WERI-Rb-1 (cell line): ENCODE measurements at regions not wholly inside any gene's neighbourhood (a gene's known extent, or its start where the extent isn't known, plus 50 kb on each side); places are given as distances from the start of the nearest gene placed in this dataset.

ENCODE experiments used
- DNase-seq: peaks from one replicate; pipeline ENCODE4 v3.0.0-alpha.2; 2020
- H3K27ac ChIP-seq: fragments of 250-450 bp; sonication (Bioruptor Pico); 2 replicates; pipeline ENCODE4 v1.5.1; 2020; ENCODE audit warnings: mild to moderate bottlenecking, moderate library complexity
- H3K27me3 ChIP-seq: fragments of 250-450 bp; sonication (Bioruptor Pico); 2 replicates; pipeline ENCODE4 v1.5.1; 2021; ENCODE audit warnings: mild to moderate bottlenecking, low read depth, moderate library complexity; ENCODE audit not compliant: insufficient read depth, severe bottlenecking
- H3K36me3 ChIP-seq: fragments of 250-450 bp; sonication (Bioruptor Pico); 2 replicates; pipeline ENCODE4 v1.5.1; 2020; ENCODE audit warnings: mild to moderate bottlenecking, moderate library complexity
- H3K4me3 ChIP-seq: 2 replicates; pipeline ENCODE4 v1.5.1; 2011; ENCODE audit warnings: low read depth, mild to moderate bottlenecking, control low read depth, low read length
- H3K9me3 ChIP-seq: fragments of 250-450 bp; sonication (Bioruptor Pico); 2 replicates; pipeline ENCODE4 v1.5.1; 2021; ENCODE audit warnings: mild to moderate bottlenecking, moderate library complexity; ENCODE audit not compliant: severe bottlenecking
- TF ChIP-seq, protein P1 (sequence below): IDR thresholded peaks from 2 replicates; pipeline ENCODE4 v1.5.1; 2011; ENCODE audit warnings: low read depth, mild to moderate bottlenecking, control low read depth, inconsistent platforms, low read length

DNA sequence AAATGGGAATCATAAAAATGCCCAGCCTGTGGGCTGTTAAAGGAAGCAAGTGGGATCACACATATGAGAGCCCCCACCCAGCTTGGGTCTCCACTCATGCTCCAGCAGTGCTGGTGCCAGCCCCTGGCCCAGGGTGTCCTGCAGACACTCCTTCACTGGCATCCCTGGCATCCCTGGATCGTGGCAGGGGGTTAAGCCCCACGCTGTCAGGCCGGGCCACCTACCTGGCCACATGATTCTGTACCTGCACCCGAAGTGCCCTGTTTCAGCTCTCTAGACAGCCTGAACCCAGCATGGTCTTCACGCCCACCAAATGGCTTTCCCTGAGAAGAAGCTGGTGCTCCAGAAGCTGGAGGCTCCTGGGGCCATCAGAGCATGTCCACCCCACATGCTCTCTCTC is 137.4 kb downstream of the INHBB start:
- H3K27ac ChIP-seq = no peak overlapping the region
- peak; percentile 1 for DNase-seq
- H3K27me3 ChIP-seq = no peaks in the 10 kb centered on the region
- TF ChIP-seq, protein P1, sequence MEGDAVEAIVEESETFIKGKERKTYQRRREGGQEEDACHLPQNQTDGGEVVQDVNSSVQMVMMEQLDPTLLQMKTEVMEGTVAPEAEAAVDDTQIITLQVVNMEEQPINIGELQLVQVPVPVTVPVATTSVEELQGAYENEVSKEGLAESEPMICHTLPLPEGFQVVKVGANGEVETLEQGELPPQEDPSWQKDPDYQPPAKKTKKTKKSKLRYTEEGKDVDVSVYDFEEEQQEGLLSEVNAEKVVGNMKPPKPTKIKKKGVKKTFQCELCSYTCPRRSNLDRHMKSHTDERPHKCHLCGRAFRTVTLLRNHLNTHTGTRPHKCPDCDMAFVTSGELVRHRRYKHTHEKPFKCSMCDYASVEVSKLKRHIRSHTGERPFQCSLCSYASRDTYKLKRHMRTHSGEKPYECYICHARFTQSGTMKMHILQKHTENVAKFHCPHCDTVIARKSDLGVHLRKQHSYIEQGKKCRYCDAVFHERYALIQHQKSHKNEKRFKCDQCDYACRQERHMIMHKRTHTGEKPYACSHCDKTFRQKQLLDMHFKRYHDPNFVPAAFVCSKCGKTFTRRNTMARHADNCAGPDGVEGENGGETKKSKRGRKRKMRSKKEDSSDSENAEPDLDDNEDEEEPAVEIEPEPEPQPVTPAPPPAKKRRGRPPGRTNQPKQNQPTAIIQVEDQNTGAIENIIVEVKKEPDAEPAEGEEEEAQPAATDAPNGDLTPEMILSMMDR = no peak
- H3K4me3 ChIP-seq = no peak overlapping the region
- no peaks in the 10 kb centered on the region for H3K36me3 ChIP-seq
- peaks cover 5% of the 10 kb centered on the region for H3K9me3 ChIP-seq

GRCh38 chr2:120485096-120485495 is 139.2 kb downstream of the INHBB start:
- H3K9me3 ChIP-seq = peaks cover 6% of the 10 kb centered on the region
- H3K36me3 ChIP-seq = no peaks in the 10 kb centered on the region
- DNase-seq = no peak
- no peaks in the 10 kb centered on the region for H3K27me3 ChIP-seq
- TF ChIP-seq, protein P1 = no peak
- H3K4me3 ChIP-seq = no peak overlapping the region
- no peak overlapping the region for H3K27ac ChIP-seq

DNA sequence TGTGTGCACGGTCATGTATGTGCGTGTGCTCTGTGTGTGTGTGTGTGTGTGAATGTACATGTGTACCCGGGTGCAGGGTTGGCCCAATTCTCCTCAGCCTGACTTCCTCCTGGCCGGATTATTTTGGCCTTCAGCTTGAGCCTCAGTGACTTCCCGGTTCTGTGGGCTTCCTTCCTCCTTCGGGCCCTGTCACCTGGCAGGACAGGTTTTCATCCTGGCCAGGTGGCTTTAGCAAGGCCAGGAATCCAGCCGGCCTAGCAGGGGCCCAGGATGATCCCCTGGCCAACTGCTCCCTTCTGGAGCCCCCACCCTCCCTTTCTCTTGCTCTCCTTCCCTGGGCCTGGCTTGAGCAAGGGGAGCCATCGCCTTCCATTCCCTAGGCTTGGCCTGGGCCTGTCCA is 140.5 kb downstream of the INHBB start:
- DNase-seq = peak; percentile 73
- Histone ChIP-seq H3K36me3 (no peaks in the 10 kb centered on the region), H3K27me3 (no peaks in the 10 kb centered on the region), H3K9me3 (peaks cover 6% of the 10 kb centered on the region), H3K4me3 (no peak overlapping the region), H3K27ac (peak overlapping the region; percentile 66)
- TF ChIP-seq, protein P1 = no peak

- H3K9me3 ChIP-seq = peaks cover 6% of the 10 kb centered on the region
- no peaks in the 10 kb centered on the region for H3K27me3 ChIP-seq
- H3K36me3 ChIP-seq = no peaks in the 10 kb centered on the region
- TF ChIP-seq, protein P1 = no peak
- no peak for DNase-seq
- peak overlapping the region; percentile 66 for H3K27ac ChIP-seq
- no peak overlapping the region for H3K4me3 ChIP-seq
These were observed 141.0 kb downstream of the INHBB start for GRCh38 chr2:120486946-120487345.

DNA sequence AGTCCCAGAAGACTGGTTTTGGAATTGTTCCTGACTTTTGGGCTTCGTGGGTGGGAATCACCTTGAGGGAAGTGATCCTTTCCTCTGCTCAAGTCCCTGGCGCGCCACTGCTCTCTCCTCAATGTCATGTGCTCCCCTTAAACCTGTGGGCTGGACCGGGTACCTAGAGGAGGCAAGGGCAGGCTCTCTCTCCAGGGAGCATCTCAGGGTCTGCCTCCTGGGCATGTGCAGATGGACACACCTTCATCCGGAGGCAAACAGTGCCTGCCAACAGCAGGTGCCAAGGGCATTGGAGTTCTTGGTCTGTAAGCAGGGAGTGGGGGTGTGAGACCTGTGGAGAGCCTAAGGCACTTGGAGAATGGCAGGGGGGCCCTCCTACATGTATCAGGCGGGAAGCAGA is 142.6 kb downstream of the INHBB start:
- Histone ChIP-seq H3K27ac (no peak overlapping the region), H3K36me3 (no peaks in the 10 kb centered on the region), H3K9me3 (peaks cover 6% of the 10 kb centered on the region), H3K27me3 (no peaks in the 10 kb centered on the region), H3K4me3 (no peak overlapping the region)
- TF ChIP-seq, protein P1 = no peak
- DNase-seq = no peak

- no peak overlapping the region for H3K27ac ChIP-seq
- TF ChIP-seq, protein P1 = no peak
- H3K9me3 ChIP-seq = peaks cover 6% of the 10 kb centered on the region
- no peaks in the 10 kb centered on the region for H3K36me3 ChIP-seq
- H3K27me3 ChIP-seq = no peaks in the 10 kb centered on the region
- H3K4me3 ChIP-seq = no peak overlapping the region
- no peak for DNase-seq
These were observed 143.1 kb downstream of the INHBB start for GRCh38 chr2:120489023-120489422.
